ENCODE measurements at regions not wholly inside any gene's neighbourhood (a gene's known extent, or its start where the extent isn't known, plus 50 kb on each side); places are given as distances from the start of the nearest gene placed in this dataset.

GRCh38 chr10:109474812-109475211, 448.5 kb downstream of the XPNPEP1 start:
- ATAC-seq = no peak

DNA sequence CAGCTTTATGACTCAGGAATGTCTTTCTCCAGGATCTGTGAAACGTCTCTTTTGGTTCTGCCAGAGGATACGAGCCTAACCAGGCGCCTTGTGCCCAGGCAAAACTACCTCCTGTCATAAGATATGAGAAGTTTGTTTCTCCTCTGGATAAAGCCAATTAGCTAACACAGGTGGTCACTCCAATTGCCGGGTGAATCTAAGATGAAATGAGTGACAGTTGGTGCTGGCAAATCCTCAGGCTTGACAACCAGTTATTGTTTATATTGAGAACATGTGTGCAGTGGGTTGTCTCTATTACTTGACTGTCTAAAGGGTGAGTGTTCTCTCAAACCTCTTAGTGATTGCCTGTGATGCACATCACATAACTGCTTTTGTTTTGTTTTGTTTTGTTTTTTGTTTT, 449.1 kb downstream of the XPNPEP1 start:
- no peak for ATAC-seq

- no peak for ATAC-seq
These were observed 455.8 kb downstream of the XPNPEP1 start for GRCh38 chr10:109467551-109467950.

DNA sequence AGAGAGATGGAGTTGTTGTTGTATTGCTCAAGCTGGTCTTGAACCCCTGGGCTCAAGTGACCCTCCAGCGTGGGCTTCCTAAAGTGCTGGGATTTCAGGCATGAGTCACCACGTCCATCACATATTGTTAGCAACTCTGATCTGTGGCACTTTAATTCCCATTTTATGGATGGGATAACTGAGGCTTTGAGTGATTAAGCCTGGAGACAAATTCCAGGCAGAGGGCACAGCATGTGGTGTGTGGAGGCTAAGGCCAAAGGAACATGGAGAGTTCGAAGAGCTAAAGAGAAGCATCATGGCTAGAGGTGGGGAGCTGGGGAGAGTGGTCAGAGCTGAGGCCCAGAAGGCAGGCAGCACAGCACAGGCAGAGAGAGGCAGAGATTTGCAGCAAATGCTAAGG, 458.4 kb downstream of the XPNPEP1 start:
- ATAC-seq = no peak

GRCh38 chr10:109457302-109457638, 466.0 kb downstream of the XPNPEP1 start:
- no peak for ATAC-seq

DNA sequence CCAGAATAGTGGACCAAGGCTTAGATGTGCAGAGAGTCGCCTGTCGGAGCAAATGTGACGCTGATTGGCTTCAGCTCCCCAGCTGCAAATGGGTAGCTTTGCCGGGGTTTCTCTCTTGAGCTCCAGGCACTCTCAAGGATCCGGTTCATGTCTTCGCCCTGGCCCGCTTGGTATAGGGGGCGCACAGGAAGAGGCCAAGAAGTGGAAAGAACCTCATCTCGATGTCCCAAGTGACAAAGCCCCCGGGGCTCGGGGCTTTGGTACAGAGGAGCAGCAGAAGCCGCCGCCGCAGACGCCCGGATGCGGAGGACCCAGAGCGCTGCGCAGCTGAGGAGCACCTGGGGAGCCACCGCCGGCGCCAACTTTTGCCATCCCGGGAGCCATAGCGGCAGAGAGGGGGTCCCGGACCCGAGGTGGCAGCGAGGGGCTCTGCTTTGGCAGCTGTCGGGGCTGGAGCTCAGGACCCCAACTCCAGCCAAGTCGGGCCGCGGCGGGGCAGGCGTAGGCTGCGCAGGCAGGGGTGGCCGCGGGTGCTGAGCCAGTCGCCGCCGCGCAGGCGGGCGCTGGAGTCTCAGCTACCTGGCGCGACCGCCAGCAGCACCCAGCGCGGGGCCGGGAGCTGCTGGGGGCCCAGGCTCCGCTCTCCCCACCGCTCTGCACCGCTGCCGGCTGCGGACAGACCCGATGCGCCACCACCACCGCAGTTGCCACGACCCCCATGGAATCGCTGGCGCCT, 466.6 kb downstream of the XPNPEP1 start:
- ATAC-seq = no peak

GRCh38 chr10:109454691-109455090, 468.6 kb downstream of the XPNPEP1 start:
- no peak for ATAC-seq

- ATAC-seq = no peak
These were observed 471.4 kb downstream of the XPNPEP1 start for GRCh38 chr10:109451879-109452278.

- no peak for ATAC-seq
These were observed 472.6 kb downstream of the XPNPEP1 start for GRCh38 chr10:109450702-109451101.

- no peak for ATAC-seq
These were observed 489.9 kb downstream of the XPNPEP1 start for GRCh38 chr10:109433434-109433833.

DNA sequence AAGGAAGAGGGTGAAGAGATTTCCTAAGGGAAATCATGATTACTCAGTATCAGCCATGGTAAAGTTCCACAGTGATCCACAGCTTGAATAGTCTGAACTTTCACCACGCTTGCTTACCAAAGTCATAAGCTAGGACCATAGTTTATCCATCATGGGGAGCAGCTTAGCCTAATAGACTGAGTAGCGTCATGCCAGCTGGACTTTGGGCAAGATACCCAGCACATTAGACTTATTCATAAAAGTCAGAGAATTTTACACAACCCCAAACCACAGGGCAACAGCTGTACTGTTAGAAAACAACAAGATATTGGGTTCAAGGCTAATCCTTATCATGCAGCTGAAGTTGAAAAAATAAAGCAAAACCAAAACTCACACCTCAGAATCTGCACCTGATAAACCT, 491.0 kb downstream of the XPNPEP1 start:
- ATAC-seq = no peak

DNA sequence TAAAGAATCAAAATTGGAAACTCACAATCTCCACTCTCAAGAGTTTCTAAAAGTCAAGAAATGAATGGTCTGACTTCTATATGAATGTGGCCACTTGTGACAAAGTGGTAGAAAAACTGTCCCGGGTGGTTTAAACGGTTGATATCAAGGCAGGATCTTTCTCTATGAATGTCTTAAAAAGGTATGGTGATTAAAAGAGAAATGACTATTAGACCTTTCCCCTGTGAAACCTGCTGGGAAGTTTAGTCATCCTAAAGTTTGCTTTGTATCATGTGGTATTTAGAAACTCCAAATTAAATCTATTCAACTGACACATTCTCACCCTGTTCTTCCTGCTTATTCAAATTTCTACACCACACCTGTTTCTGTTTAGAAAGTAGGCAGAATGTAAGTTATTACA, 492.5 kb downstream of the XPNPEP1 start:
- ATAC-seq = no peak

DNA sequence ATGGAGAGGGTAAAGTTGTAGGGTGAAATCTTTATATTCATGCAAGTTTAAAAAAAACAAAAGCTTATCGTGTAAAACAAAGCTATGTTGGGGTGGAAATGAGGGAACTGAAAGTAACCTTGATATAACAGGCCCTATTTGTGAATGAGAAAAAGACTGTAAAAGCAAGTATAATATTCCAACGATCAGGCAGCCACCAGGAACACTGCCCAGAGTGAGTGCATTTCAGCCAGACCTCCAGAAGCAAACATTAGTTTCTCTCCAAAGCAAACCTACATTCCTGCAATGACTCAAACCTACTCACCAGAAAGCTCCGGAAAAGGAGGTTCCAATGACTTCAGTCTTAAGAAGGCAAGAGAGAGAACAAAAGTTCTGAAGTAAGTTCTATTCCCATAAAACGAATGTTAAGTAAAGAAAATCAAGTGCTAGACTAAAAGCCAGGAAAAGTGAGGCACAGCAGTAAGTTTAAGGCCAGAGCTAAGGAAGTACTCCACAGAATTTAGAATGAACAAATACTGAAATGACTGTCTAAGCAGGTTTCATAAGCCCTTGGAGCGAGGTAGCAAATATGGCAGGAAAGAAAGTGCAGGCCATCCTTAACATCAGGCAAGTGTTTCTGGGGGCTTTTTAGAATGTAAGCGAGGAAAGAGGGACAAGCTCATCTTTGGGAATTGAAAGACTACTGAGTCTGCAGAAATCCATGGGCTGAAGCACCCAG, 493.1 kb downstream of the XPNPEP1 start:
- no peak for ATAC-seq

GRCh38 chr10:109428775-109429491, 494.4 kb downstream of the XPNPEP1 start:
- no peak for ATAC-seq

- no peak for ATAC-seq
These were observed 495.9 kb downstream of the XPNPEP1 start for GRCh38 chr10:109427411-109427810.

- no peak for ATAC-seq
These were observed 496.3 kb downstream of the XPNPEP1 start for GRCh38 chr10:109426987-109427386.

DNA sequence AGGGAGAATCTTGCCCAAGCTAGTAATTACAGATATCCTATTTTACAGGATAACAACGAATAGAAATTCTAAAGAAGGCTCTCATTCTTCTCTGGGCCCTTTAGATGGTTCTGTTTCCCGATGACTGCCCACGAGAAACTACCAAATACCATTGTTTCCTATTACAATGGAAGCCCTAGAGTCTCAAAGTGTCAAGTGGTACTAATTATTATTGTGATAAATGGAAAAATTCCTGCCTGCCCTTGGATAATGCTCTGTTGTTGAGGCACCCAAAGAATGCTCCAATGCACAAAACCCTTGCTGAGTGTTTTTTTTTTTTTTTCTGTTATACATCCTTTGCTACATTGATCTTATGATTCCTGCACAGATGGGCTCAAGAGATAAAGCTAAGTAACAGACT, 504.5 kb downstream of the XPNPEP1 start:
- ATAC-seq = no peak

- ATAC-seq = no peak
These were observed 505.5 kb downstream of the XPNPEP1 start for GRCh38 chr10:109417803-109418202.

DNA sequence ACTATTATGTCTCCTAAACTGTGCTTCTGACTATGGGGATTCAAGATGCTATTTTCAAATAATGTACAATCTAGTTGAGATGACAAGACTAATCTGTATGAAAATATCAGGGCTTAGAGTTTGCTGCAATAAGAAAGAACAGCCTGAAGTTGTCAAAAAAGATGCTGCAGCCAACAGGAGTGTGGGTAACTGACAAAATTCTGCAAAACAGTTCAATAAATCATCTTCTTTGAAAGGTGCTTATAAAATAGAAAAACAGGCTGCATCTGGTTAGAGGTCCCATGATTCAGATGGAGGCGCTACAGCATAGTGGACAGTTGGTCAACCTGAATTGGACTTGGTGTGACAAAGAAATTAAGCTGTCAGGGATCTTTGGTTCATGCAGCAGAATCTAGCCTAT, 511.0 kb downstream of the XPNPEP1 start:
- ATAC-seq = no peak

GRCh38 chr10:109411917-109412316, 511.4 kb downstream of the XPNPEP1 start:
- ATAC-seq = no peak

GRCh38 chr10:109405338-109405737, 518.0 kb downstream of the XPNPEP1 start:
- no peak for ATAC-seq

DNA sequence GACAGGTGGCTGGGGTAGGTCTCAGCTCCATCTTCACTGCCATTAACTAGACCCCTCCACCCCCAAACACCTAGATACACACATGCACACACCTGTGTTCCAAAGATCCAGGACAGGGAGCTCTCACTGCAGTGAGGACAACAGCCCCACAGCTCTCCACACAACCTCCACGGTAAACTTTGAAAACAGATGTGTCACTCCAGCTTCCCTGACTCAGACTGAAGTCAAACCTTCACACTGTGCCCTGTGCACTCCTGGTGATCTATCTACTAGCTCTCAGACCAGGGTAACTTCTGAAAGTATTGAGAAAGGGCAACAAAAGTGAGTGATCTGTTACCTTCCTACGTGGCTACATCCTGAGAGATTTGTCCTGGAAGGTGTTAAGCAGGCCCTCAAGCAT, 519.8 kb downstream of the XPNPEP1 start:
- no peak for ATAC-seq

GRCh38 chr10:109393425-109393824, 529.9 kb downstream of the XPNPEP1 start:
- no peak for ATAC-seq

- no peak for ATAC-seq
These were observed 536.4 kb downstream of the XPNPEP1 start for GRCh38 chr10:109386921-109387320.
